ENCODE measurements at regions not wholly inside any gene's neighbourhood (a gene's known extent, or its start where the extent isn't known, plus 50 kb on each side); places are given as distances from the start of the nearest gene placed in this dataset.

GRCh38 chr14:97594306-97594705 lies 797.1 kb downstream of the VRK1 start:
- no peak for TF ChIP-seq CTCF (IDR thresholded peaks at IDR 0.05)
- TF ChIP-seq SIN3A (IDR thresholded peaks at IDR 0.05; ENCODE audit: borderline replicate concordance, low read depth, low read length) = no peak
- no peak for TF ChIP-seq MAX (IDR thresholded peaks at IDR 0.05; ENCODE audit: low read depth)
- TF ChIP-seq TEAD4 (IDR thresholded peaks at IDR 0.05; ENCODE audit: borderline replicate concordance, insufficient read depth) = no peak
- no peak for TF ChIP-seq GATA2 (CRISPR knock-in tag; IDR thresholded peaks at IDR 0.05)
- TF ChIP-seq REST (IDR thresholded peaks at IDR 0.05; ENCODE audit: low read depth, low read length) = no peak
- no peak for TF ChIP-seq FOSL2 (IDR thresholded peaks at IDR 0.05; ENCODE audit: borderline replicate concordance, low read depth)
- TF ChIP-seq PBX3 (IDR thresholded peaks at IDR 0.05) = no peak
- TF ChIP-seq EP300 (IDR thresholded peaks at IDR 0.05; ENCODE audit: borderline replicate concordance in 1 of 2, low read depth in 1 of 2, low read length in 1 of 2) = no peak
- no peak for TF ChIP-seq ZBTB33 (IDR thresholded peaks at IDR 0.05; ENCODE audit: borderline replicate concordance, low read depth)
- no peak for TF ChIP-seq NRF1 (IDR thresholded peaks at IDR 0.05; ENCODE audit: low read depth, low read length)
- no peak for TF ChIP-seq FOXM1 (IDR thresholded peaks at IDR 0.05; ENCODE audit: low read depth)
- TF ChIP-seq JUND (IDR thresholded peaks at IDR 0.05) = no peak

Measured in SK-N-SH (cell line).